ENCODE measurements at regions not wholly inside any gene's neighbourhood (a gene's known extent, or its start where the extent isn't known, plus 50 kb on each side); places are given as distances from the start of the nearest gene placed in this dataset.
"Not testable (repeated sequence)": the region's sequence is repeated elsewhere in the genome, so short reads cannot be mapped to it uniquely, and the experiment has no call there.

DNA sequence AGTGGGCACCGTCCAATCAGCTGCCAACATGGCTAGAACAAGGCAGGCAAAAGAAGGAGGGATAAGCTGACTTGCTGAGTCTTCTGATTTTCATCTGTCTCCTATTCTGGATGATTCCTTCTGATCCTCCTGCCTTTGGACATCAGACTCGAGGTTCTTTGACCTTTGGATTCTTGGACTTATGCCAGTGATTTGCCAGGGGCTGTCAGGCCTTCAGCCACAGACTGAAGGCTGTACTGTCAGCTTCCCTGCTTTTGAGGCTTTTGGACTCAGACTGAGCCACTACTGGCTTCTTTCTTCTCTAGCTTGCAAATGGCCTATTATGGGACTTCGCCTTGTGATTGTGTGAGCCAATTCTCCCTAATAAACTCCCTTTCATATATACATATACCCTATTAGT lies 146.8 kb upstream of the IFNE start:
- not testable (repeated sequence) for TF ChIP-seq ZNF384 (IDR thresholded peaks at IDR 0.05); BHLHE40 (IDR thresholded peaks at IDR 0.05; ENCODE audit: borderline replicate concordance); TARDBP (IDR thresholded peaks at IDR 0.05); NFRKB (IDR thresholded peaks at IDR 0.05); ARNT (IDR thresholded peaks at IDR 0.05); FOXM1 (IDR thresholded peaks at IDR 0.05; ENCODE audit: borderline replicate concordance); FOXA1 (IDR thresholded peaks at IDR 0.05); ELF4 (IDR thresholded peaks at IDR 0.05); SP1 (IDR thresholded peaks at IDR 0.05); LEF1 (IDR thresholded peaks at IDR 0.05; ENCODE audit: borderline replicate concordance)

All from HEK293T (cell line).